MM.1S (cell line): ENCODE measurements at regions not wholly inside any gene's neighbourhood (a gene's known extent, or its start where the extent isn't known, plus 50 kb on each side); places are given as distances from the start of the nearest gene placed in this dataset.

Source experiments
- DNase-seq: peaks from one replicate; pipeline ENCODE4 v3.0.0-alpha.2; 2015
- H2AFZ ChIP-seq: fragments of 300-600 bp; sonication (generic); 2 replicates; pipeline ENCODE4 v1.6.0; 2016; ENCODE audit warnings: antibody characterized with exemption, low read length
- H3F3A ChIP-seq: fragments of 300-600 bp; sonication (generic); 2 replicates; pipeline ENCODE4 v1.6.1; 2016; ENCODE audit warnings: mild to moderate bottlenecking, antibody characterized with exemption, low read length, moderate library complexity, mixed read lengths; ENCODE audit not compliant: insufficient read depth
- H3K27ac ChIP-seq: fragments of 300-600 bp; sonication (generic); 2 replicates; pipeline ENCODE4 v1.5.1; 2016; ENCODE audit warnings: mild to moderate bottlenecking, low read length
- H3K27me3 ChIP-seq: fragments of 300-600 bp; sonication (generic); replicated peaks from 2 replicates; pipeline ENCODE4 v1.6.0; 2016; ENCODE audit warnings: low read length; ENCODE audit not compliant: insufficient read depth
- H3K36me3 ChIP-seq: fragments of 300-600 bp; sonication (generic); replicated peaks from 2 replicates; pipeline ENCODE4 v1.6.1; 2016; ENCODE audit warnings: mild to moderate bottlenecking, low read length, mixed read lengths; ENCODE audit not compliant: insufficient read depth
- H3K4me1 ChIP-seq: fragments of 300-600 bp; sonication (generic); 2 replicates; pipeline ENCODE4 v1.6.1; 2016; ENCODE audit warnings: low read length, mixed read lengths
- H3K4me2 ChIP-seq: fragments of 300-600 bp; sonication (generic); 2 replicates; pipeline ENCODE4 v1.6.0; 2016; ENCODE audit warnings: low read depth, low read length
- H3K4me3 ChIP-seq: fragments of 300-600 bp; sonication (generic); 2 replicates; pipeline ENCODE4 v1.5.1; 2016; ENCODE audit warnings: low read length, mixed read lengths
- H3K79me2 ChIP-seq: fragments of 300-600 bp; sonication (generic); 2 replicates; pipeline ENCODE4 v1.6.1; 2016; ENCODE audit warnings: mixed run types, low read length, mixed read lengths
- H3K9ac ChIP-seq: fragments of 300-600 bp; sonication (generic); 2 replicates; pipeline ENCODE4 v1.6.1; 2016; ENCODE audit warnings: low read length, mixed read lengths
- H3K9me2 ChIP-seq: fragments of 300-600 bp; sonication (generic); replicated peaks from 2 replicates; pipeline ENCODE4 v1.6.1; 2016; ENCODE audit warnings: mild to moderate bottlenecking, low read length, mixed read lengths; ENCODE audit not compliant: insufficient read depth
- H3K9me3 ChIP-seq: fragments of 300-600 bp; sonication (generic); replicated peaks from 2 replicates; pipeline ENCODE4 v1.6.1; 2016; ENCODE audit warnings: mild to moderate bottlenecking, low read length, mixed read lengths; ENCODE audit not compliant: insufficient read depth
- H4K20me1 ChIP-seq: fragments of 300-600 bp; sonication (generic); 2 replicates; pipeline ENCODE4 v1.6.1; 2016; ENCODE audit warnings: mild to moderate bottlenecking, low read length, moderate library complexity, mixed read lengths; ENCODE audit not compliant: insufficient read depth
- CTCF ChIP-seq: fragments of 300-600 bp; sonication (generic); IDR thresholded peaks from 2 replicates; pipeline ENCODE4 v1.5.1; 2016; ENCODE audit warnings: antibody characterized with exemption, low read length, mixed read lengths
- EZH2 ChIP-seq: fragments of 300-600 bp; sonication (generic); optimal IDR thresholded peaks from 2 replicates; pipeline ENCODE3; 2017; ENCODE audit warnings: low read depth, mild to moderate bottlenecking, antibody characterized with exemption, low read length, mixed read lengths
- EZH2phosphoT487 ChIP-seq: fragments of 300-600 bp; sonication (generic); IDR thresholded peaks from 2 replicates; pipeline ENCODE4 v1.6.1; 2018; ENCODE audit warnings: antibody characterized with exemption, low read length

- TF ChIP-seq EZH2, result no peak
- TF ChIP-seq EZH2phosphoT487, result no peak
- TF ChIP-seq CTCF, result no peak
- no peaks in the 10 kb centered on the region for H4K20me1 ChIP-seq
- H3K9ac ChIP-seq, result no peak overlapping the region
- H2AFZ ChIP-seq, result no peak overlapping the region
- no peaks in the 10 kb centered on the region for H3K9me2 ChIP-seq
- no peaks in the 10 kb centered on the region for H3F3A ChIP-seq
- H3K36me3 ChIP-seq, result no peaks in the 10 kb centered on the region
- H3K4me3 ChIP-seq, result no peak overlapping the region
- H3K4me1 ChIP-seq, result no peaks in the 10 kb centered on the region
- no peak overlapping the region for H3K4me2 ChIP-seq
- no peak for DNase-seq
- no peaks in the 10 kb centered on the region for H3K27me3 ChIP-seq
- H3K27ac ChIP-seq, result no peak overlapping the region
- H3K79me2 ChIP-seq, result no peaks in the 10 kb centered on the region
- no peaks in the 10 kb centered on the region for H3K9me3 ChIP-seq
Observed at GRCh38 chr1:96296991-96297390, 424.6 kb upstream of the PTBP2 start.

GRCh38 chr1:96306809-96307560 lies 414.6 kb upstream of the PTBP2 start:
- no peak overlapping the region for H3K9ac ChIP-seq
- H3K4me1 ChIP-seq, result no peaks in the 10 kb centered on the region
- no peaks in the 10 kb centered on the region for H3K27me3 ChIP-seq
- H4K20me1 ChIP-seq, result no peaks in the 10 kb centered on the region
- H3K36me3 ChIP-seq, result no peaks in the 10 kb centered on the region
- no peaks in the 10 kb centered on the region for H3K9me3 ChIP-seq
- no peaks in the 10 kb centered on the region for H3K9me2 ChIP-seq
- H3K79me2 ChIP-seq, result no peaks in the 10 kb centered on the region
- no peak overlapping the region for H3K27ac ChIP-seq
- H2AFZ ChIP-seq, result no peak overlapping the region
- no peak overlapping the region for H3K4me2 ChIP-seq
- H3K4me3 ChIP-seq, result no peak overlapping the region
- H3F3A ChIP-seq, result no peaks in the 10 kb centered on the region
- DNase-seq, result no peak
- TF ChIP-seq CTCF, result no peak
- TF ChIP-seq EZH2, result no peak
- TF ChIP-seq EZH2phosphoT487, result no peak

GRCh38 chr1:96308314-96308713 lies 413.3 kb upstream of the PTBP2 start:
- H3K4me2 ChIP-seq, result no peak overlapping the region

More at GRCh38 chr1:96308314-96308713, 413.3 kb upstream of the PTBP2 start:
- H3K36me3 ChIP-seq, result no peaks in the 10 kb centered on the region
- no peaks in the 10 kb centered on the region for H3K9me3 ChIP-seq
- no peak overlapping the region for H2AFZ ChIP-seq
- no peaks in the 10 kb centered on the region for H3K4me1 ChIP-seq
- H3F3A ChIP-seq, result no peaks in the 10 kb centered on the region
- no peak overlapping the region for H3K9ac ChIP-seq
- H3K27ac ChIP-seq, result no peak overlapping the region
- H3K9me2 ChIP-seq, result no peaks in the 10 kb centered on the region
- no peak for DNase-seq
- no peak overlapping the region for H3K4me3 ChIP-seq
- no peaks in the 10 kb centered on the region for H3K79me2 ChIP-seq
- no peaks in the 10 kb centered on the region for H3K27me3 ChIP-seq
- no peaks in the 10 kb centered on the region for H4K20me1 ChIP-seq
- TF ChIP-seq CTCF (no peak), EZH2 (no peak), EZH2phosphoT487 (no peak)
